Stimulated activated naive CD4-positive, alpha-beta T cell (primary cell): ENCODE measurements at regions not wholly inside any gene's neighbourhood (a gene's known extent, or its start where the extent isn't known, plus 50 kb on each side); places are given as distances from the start of the nearest gene placed in this dataset.

Experiments used
- DNase-seq, 6 experiments: peaks; one replicate each; lab custom pipeline; 2025; lab: John Stamatoyannopoulos, UW

- DNase-seq: no peak
Measured at GRCh38 chr9:13396418-13396817, 116.9 kb upstream of the MPDZ start.

GRCh38 chr9:13395156-13395555 is 115.7 kb upstream of the MPDZ start:
- DNase-seq: no peak

GRCh38 chr9:13388157-13388556 is 108.7 kb upstream of the MPDZ start:
- DNase-seq: no peak

GRCh38 chr9:13387734-13388067 is 108.2 kb upstream of the MPDZ start:
- no peak for DNase-seq

- no peak for DNase-seq
Measured at GRCh38 chr9:13386935-13387733, 107.6 kb upstream of the MPDZ start.

GRCh38 chr9:13386316-13386715 is 106.8 kb upstream of the MPDZ start:
- no peak for DNase-seq

- no peak for DNase-seq
Measured at GRCh38 chr9:13383855-13384254, 104.4 kb upstream of the MPDZ start.

GRCh38 chr9:13383216-13383615 is 103.7 kb upstream of the MPDZ start:
- no peak for DNase-seq

- DNase-seq: no peak
Measured at GRCh38 chr9:13382595-13382994, 103.1 kb upstream of the MPDZ start.

GRCh38 chr9:13380903-13381302 is 101.4 kb upstream of the MPDZ start:
- no peak for DNase-seq

GRCh38 chr9:13378154-13378553 is 98.7 kb upstream of the MPDZ start:
- DNase-seq: no peak

GRCh38 chr9:13377171-13377925 is 97.9 kb upstream of the MPDZ start:
- no peak for DNase-seq

- no peak for DNase-seq
Measured at GRCh38 chr9:13372510-13372909, 93.0 kb upstream of the MPDZ start.

- DNase-seq: no peak
Measured at GRCh38 chr9:13369431-13369830, 89.9 kb upstream of the MPDZ start.

GRCh38 chr9:13367784-13368183 is 88.3 kb upstream of the MPDZ start:
- no peak for DNase-seq

- DNase-seq: no peak
Measured at GRCh38 chr9:13364271-13365000, 84.9 kb upstream of the MPDZ start.

GRCh38 chr9:13361076-13361475 is 81.6 kb upstream of the MPDZ start:
- no peak for DNase-seq

GRCh38 chr9:13360188-13360587 is 80.7 kb upstream of the MPDZ start:
- DNase-seq: no peak

GRCh38 chr9:13358128-13358527 is 78.6 kb upstream of the MPDZ start:
- no peak for DNase-seq

GRCh38 chr9:13354733-13355132 is 75.2 kb upstream of the MPDZ start:
- DNase-seq: no peak

- DNase-seq: no peak
Measured at GRCh38 chr9:13352451-13352979, 73.0 kb upstream of the MPDZ start.

- DNase-seq: no peak
Measured at GRCh38 chr9:13351778-13352386, 72.4 kb upstream of the MPDZ start.
